SKM-1 treated with dmso at 0.1 percent for 144 hours (cell line): ENCODE measurements at regions not wholly inside any gene's neighbourhood (a gene's known extent, or its start where the extent isn't known, plus 50 kb on each side); places are given as distances from the start of the nearest gene placed in this dataset.

ENCODE experiments used
- DNase-seq: peaks from one replicate; lab custom pipeline; 2025; ENCODE audit not compliant: unreplicated experiment; lab: John Stamatoyannopoulos, UW

DNA sequence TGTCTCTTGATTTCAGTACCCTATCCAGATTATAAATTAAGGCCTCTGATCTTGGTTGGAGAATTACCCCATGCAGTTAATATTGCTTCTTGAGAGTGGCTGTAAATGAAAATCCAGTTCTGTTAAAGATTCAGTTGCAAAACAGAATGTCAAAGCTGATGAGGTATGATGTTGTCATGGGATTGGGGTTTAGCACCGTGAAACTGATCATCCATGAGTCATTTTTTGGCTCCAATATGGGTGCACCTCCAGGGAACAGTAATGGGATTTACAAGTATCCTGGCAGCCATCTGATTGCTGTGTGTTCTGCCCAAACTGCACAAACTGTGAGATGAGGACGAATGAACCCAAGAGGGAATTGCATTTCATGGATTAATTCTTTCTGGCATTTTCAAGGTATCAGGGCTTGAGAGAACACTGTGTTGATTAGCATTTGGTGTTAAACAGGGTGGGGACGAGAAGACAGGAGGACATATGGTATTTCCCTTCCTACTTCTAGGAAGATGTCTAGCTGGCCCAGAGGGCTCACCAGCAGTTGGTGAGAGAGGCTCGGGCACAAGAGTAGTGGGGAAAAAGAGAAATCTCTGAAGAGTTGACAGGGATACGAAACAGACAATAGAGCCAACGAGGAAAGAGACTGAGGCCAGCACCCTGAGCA is 214.7 kb downstream of the GAS1 start:
- no peak for DNase-seq

- no peak for DNase-seq
Observed at GRCh38 chr9:86731511-86732063, 215.7 kb downstream of the GAS1 start.

DNA sequence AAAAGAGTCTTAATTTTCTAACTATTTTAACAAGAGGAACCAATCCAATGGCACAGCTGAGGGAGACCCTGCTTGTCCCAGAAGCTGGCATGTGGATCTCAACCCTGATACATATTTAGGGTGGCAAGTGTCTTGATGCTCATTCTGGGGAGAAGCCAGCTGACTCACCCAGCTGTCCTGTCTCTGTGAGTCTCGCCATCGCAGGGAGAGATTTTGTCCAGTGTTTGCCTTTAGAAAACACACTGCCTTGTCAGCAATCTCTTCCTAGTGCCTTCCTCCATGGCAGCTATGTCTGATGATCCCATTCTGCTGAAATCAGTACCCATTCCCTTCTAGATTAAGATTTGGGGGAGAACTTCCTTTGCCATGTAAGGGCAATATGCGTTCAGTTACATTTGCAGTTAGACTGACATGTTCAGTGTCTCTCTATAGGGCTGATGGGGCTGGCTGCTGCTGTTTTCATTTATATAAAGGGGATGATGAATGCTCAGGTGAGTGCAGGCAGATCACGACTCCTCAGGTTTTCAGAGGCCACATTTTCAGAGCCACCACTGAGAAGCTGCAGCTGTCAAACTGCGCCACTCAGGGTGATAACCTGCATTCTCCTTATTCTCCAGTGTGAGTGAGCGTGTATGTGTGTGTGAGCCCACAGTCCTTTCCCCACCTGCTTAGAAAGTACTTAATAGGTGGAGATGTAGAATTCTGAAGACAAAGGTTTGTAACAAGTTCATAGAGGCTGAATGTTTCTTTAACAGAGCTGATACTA is 217.0 kb downstream of the GAS1 start:
- DNase-seq: no peak

DNA sequence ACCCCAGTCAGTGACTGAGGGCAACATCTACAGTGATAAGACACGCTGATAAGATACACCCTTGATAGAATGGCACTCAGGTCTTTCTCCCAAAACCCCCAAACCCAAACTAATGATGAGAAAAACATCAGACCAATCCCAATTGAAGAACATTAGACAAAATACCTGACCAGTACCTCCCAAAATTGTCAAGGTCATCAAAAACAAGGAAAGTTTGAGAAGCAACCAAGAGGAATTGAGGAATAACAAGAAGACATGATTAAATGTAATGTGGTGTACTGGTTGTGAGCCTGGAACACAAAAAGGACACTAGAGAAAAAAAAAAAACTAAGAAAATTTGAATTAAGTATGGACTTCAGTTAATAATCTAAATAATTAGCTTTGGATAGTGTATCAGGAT is 222.8 kb downstream of the GAS1 start:
- DNase-seq: no peak

GRCh38 chr9:86723346-86723745 is 224.0 kb downstream of the GAS1 start:
- peak; percentile 7 for DNase-seq

DNA sequence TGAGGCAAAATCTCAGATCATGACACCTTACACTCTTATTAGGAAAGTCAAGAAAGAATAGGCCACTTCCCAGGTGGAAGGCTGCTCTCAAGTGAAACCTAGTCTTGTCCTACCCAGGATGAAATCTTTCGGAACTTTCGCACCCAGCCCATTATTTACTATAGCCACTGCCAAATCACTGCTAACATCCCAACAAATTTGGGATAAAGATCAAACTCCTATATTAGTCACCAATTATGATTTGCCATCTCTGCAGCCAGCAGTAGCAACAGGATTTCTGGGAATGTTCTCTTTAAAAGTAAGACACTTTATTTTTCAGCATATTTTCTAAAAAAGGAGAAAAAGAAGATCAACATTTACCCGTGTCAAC is 224.6 kb downstream of the GAS1 start:
- no peak for DNase-seq

GRCh38 chr9:86721843-86722705 is 225.2 kb downstream of the GAS1 start:
- no peak for DNase-seq

DNA sequence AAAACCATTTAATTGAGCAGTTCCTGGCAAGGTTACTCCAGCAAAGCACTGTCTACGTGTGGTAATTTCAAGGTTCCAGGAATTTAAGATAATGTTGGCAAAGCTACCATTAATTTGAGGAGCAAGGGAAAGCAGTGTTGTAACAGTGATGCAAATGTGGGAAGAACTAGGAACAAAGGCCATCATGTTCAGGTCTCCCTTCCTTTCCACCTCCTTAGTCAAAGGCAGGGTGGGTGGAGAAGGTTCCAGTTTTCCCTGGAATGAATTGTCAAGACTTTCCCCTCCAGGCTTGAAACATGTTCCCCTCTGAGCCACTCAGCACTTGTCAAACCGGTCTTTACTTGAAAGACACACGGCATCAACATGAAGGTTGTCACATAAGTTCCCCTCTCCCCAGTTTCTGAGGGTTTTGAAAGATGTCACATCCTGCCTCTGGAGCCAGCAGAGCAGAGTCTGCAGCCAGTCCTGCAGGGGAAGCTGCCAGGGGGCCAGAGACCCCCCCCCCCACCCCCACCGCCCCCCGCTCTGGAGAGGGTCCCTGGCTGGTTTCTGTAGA is 226.0 kb downstream of the GAS1 start:
- DNase-seq: no peak

GRCh38 chr9:86720639-86721225 is 226.6 kb downstream of the GAS1 start:
- DNase-seq: no peak

DNA sequence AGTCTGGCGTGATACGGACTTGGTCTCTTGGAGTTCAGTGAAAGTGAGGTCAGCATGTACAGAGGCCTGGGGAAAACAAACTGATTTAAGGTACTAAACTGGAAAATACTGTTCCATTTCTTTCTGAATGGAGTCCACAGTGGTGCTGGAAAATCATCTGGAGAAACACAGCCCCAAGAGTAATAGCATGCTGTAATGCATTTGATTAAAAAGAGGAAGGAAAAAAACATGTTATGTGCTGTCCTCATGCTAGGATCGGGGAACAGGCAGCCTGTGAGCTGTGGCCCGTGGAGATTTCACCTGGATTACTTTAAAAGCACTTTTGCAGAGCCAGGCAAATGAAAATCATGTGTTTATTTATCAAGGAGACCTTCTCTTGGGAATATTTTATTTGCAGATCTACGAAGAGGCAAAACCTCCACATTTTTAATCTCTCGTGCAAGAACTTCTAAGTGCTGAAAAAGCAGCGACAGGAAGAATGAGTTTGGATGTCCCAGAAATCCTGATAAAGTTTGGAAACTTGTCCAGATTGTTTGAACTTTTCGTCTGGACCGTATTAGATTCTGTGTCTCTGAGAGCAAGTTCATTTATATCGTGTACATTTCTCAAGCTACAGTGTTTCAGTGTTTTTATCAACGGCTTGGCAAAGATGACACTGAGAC is 228.8 kb downstream of the GAS1 start:
- no peak for DNase-seq

DNA sequence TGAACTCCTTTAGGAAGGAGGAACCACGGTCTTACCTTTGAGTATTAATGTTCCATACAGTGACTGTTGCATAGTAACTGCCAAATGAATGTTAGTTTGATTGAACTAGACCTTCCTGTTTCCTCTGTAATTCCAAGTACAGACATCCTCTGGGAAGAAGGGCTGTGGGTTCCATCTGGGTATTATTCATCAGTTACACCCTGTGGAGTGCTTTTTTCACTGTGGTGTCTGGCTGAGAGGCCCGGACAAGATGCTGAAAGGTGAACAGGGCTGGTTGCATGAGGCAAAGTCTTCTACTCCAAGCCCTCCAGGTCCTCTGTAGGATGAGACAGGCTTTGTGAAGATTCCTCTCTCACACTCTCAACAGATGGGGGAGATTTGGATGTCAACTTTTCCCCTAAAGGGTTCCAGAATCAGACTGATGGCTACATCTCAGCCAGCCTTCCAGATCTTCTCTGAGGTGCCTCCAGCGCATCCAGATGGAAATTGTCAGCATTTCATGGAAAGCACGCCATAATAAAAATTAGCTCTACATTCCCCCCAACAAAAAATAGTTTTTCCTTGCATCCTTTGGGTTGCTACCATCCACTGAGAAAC is 230.9 kb downstream of the GAS1 start:
- DNase-seq: no peak

- no peak for DNase-seq
Observed at GRCh38 chr9:86714999-86715398, 232.3 kb downstream of the GAS1 start.

- DNase-seq: no peak
Observed at GRCh38 chr9:86713970-86714369, 233.3 kb downstream of the GAS1 start.

- no peak for DNase-seq
Observed at GRCh38 chr9:86713470-86713869, 233.8 kb downstream of the GAS1 start.

- no peak for DNase-seq
Observed at GRCh38 chr9:86708918-86709835, 238.1 kb downstream of the GAS1 start.

DNA sequence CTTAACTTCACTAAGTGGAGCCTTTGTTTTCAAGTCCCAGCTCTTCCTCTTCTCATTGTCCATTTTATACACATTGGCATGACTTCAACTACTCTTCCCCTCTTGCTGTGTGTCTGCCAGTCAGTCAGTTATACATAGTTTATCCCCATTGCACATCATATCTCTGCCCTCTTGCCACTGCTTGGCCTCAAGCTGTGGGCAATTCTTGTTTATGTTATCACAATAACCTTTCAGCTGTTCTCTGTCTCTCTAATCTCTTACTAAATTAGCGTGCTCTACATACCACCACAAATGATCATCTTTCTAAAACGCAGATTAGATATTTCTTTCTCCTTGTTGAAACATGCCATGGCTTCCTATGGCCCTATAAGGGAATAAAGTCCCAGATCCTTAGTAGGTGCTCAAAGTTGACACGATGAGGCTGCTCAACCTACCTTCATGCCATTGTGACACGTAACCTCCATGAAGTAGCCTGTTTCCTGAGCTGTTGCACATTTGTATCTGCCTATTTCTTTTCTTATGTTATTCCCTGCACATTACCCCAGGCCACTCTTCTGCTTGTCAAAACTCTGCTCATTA is 239.3 kb downstream of the GAS1 start:
- no peak for DNase-seq

DNA sequence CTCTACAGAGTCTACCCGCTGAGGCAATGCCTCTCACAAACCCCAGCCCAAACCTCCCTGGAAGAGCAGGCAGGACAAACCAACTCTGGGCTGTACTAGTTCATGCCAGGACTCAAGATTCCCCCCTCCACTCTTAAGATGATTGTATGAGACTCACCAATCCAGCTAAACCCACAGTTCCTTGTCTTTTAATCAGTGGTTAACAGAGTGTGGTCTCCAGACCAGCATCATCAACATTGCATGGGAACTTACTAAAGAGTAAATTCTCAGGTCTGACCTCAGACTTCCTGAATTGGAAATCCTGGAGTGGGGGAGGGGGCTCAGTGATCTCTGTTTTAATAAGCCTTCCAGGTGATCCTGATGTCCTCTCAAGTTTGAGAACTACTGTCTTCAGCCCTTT is 240.9 kb downstream of the GAS1 start:
- DNase-seq: no peak

GRCh38 chr9:86705490-86705889 is 241.8 kb downstream of the GAS1 start:
- no peak for DNase-seq

GRCh38 chr9:86703346-86703745 is 244.0 kb downstream of the GAS1 start:
- no peak for DNase-seq
